ENCODE measurements at regions not wholly inside any gene's neighbourhood (a gene's known extent, or its start where the extent isn't known, plus 50 kb on each side); places are given as distances from the start of the nearest gene placed in this dataset.
A peak's percentile ranks its signal among the peaks of the same experiment; 100 is the strongest.

DNA sequence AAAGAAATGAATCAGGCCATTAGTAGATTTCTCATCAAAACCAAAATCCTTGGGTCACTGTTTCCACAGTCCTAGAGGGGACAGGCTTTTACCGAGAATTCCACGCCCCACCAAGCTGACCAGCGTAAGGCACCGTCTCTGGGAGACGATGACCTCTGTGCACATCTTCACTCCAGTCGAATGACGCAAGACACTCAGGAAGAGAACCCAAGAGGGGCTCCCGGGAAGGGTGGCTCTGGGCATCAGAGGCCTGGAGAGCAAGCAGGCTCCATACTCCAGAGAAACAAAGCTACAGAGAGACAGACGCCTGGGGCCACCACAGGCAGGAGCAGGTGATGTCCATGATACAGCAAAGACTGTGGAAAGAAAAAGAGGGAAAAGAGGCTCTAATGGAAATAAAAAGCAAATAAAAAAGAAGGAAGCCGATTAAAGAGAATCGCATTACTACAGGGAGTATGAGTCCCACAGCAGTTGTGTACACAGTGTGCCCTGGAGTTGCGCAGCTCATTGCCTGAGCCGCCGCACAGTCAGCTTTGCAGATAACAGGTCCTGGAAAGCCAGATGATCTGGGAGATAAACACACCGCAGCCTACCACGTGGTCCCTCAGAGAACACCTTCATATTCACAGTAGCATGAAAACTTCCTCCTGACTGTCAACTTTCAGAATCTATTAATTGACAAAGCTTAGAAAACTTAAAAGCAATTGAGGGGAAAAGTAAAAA lies 572.7 kb upstream of the SALL3 start:
- Histone ChIP-seq H3K4me3 (peak overlapping the region in 1 of 3 donors; percentile 39), H3K9me3 (no peaks in the 10 kb centered on the region), H3K27me3 (peaks cover 0 to 8% of the 10 kb centered on the region in 2 donors), H3K4me1 (no peaks in the 10 kb centered on the region), H3K36me3 (no peaks in the 10 kb centered on the region), H3K27ac (no peak overlapping the region)
- TF ChIP-seq, protein P1, sequence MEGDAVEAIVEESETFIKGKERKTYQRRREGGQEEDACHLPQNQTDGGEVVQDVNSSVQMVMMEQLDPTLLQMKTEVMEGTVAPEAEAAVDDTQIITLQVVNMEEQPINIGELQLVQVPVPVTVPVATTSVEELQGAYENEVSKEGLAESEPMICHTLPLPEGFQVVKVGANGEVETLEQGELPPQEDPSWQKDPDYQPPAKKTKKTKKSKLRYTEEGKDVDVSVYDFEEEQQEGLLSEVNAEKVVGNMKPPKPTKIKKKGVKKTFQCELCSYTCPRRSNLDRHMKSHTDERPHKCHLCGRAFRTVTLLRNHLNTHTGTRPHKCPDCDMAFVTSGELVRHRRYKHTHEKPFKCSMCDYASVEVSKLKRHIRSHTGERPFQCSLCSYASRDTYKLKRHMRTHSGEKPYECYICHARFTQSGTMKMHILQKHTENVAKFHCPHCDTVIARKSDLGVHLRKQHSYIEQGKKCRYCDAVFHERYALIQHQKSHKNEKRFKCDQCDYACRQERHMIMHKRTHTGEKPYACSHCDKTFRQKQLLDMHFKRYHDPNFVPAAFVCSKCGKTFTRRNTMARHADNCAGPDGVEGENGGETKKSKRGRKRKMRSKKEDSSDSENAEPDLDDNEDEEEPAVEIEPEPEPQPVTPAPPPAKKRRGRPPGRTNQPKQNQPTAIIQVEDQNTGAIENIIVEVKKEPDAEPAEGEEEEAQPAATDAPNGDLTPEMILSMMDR (IDR thresholded peaks at IDR 0.05), result no peak
- TF ChIP-seq POLR2A (IDR thresholded peaks at IDR 0.05), result no peak
- no peak for TF ChIP-seq POLR2AphosphoS5 (IDR thresholded peaks at IDR 0.05)
- intact Hi-C loops (cut with DNase I; ENCODE audit: low total_unique reads), result no loop called here
- no peak for DNase-seq (ENCODE audit: low spot score in 2 of 2)

DNA sequence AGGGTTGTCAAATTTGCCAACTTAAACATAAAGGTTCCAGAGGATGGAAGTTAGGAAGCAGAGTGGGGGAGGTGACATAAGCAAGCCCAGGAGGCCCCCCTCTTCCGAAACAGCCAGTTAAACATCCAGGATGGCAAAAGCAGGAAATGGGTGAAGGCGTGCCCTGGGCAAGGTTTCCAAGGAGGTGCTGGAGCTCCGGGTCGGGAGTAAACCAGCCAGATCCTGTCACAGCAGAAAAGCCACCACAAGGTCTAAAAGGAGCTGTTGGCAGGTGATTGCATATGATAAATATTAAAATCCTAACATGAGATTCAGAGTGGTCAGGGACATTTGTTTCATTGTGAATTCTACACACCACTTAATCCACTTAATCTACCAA lies 572.2 kb upstream of the SALL3 start:
- H3K4me3 ChIP-seq, result peak overlapping the region in 1 of 3 donors; percentile 39
- DNase-seq (ENCODE audit: low spot score in 2 of 2), result no peak

DNA sequence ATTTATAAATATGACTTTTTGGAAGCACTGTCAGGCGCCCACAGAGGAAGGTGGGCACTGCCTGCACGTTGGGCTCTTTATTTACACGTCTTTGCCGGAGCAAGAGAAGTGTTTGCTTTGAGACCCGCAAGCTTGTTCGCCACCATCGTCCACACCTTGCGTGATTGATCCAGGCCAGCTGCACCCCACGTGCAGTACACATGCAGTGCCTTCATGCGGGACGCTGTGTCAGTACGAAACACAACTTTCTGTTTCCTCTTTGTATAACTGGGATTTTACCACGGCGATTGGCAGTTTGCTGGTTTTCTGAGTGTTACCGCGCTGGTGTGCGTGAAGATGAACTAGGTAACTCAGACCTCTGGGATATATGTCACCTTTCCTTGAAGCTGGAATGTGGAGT lies 571.0 kb upstream of the SALL3 start:
- intact Hi-C loops (cut with DNase I; ENCODE audit: low total_unique reads), result no loop called here
- Histone ChIP-seq H3K9me3 (no peaks in the 10 kb centered on the region), H3K4me1 (no peaks in the 10 kb centered on the region), H3K27ac (no peak overlapping the region), H3K36me3 (no peaks in the 10 kb centered on the region), H3K27me3 (peaks cover 0 to 8% of the 10 kb centered on the region in 2 donors), H3K4me3 (no peak overlapping the region)
- TF ChIP-seq, protein P1 (IDR thresholded peaks at IDR 0.05), result no peak
- TF ChIP-seq POLR2A (IDR thresholded peaks at IDR 0.05) (no peak), POLR2AphosphoS5 (IDR thresholded peaks at IDR 0.05) (no peak)
- no peak for DNase-seq (ENCODE audit: low spot score in 2 of 2)

More for the DNA sequence above, 572.2 kb upstream of the SALL3 start:
- Histone ChIP-seq H3K9me3 (no peaks in the 10 kb centered on the region), H3K27me3 (peaks cover 0 to 8% of the 10 kb centered on the region in 2 donors), H3K27ac (no peak overlapping the region), H3K4me1 (no peaks in the 10 kb centered on the region), H3K36me3 (no peaks in the 10 kb centered on the region)
- no peak for TF ChIP-seq POLR2A (IDR thresholded peaks at IDR 0.05)
- TF ChIP-seq POLR2AphosphoS5 (IDR thresholded peaks at IDR 0.05), result no peak
- TF ChIP-seq, protein P1 (IDR thresholded peaks at IDR 0.05), result no peak
- intact Hi-C loops (cut with DNase I; ENCODE audit: low total_unique reads), result no loop called here

DNA sequence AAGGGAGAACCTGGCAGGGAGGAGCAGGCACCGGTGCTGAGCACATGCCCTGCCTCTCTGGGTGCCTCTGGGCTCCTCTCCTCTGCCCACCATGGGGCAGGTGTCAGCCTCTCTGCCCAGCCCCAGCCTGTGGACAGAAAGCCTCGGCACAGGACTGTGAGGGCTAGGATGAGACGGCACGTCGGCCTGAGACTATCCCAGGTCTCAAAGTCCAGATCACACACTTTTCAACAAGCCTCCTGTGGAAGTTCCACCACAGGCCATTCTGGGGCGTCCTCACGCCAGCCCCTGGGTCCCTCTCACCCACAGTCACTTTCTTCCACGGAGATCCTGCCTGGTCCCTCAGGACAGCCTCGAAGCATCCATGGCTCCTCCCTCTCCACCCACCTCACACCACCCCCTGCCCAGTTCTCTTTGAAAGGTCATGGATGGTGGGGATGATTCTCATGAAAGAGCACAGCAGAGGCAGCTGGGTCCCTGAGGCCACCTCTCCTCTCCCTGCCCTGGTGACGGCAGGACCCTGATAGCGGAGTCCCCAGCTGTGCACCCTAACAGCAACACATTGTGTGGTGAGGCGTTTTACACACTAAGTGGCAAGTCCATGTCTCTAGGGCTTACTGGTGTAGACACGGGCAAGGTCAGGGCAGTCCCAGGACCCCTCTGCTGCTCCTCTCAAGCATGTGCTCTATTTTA lies 569.4 kb upstream of the SALL3 start:
- intact Hi-C loops (cut with DNase I; ENCODE audit: low total_unique reads), result no loop called here
- no peaks in the 10 kb centered on the region for H3K4me1 ChIP-seq
- H3K27ac ChIP-seq, result no peak overlapping the region
- no peak for DNase-seq (ENCODE audit: low spot score in 2 of 2)
- no peak overlapping the region for H3K4me3 ChIP-seq
- H3K27me3 ChIP-seq, result peaks cover 0 to 8% of the 10 kb centered on the region in 2 donors
- no peaks in the 10 kb centered on the region for H3K9me3 ChIP-seq
- TF ChIP-seq, protein P1 (IDR thresholded peaks at IDR 0.05), result no peak
- TF ChIP-seq POLR2A (IDR thresholded peaks at IDR 0.05), result no peak
- no peak for TF ChIP-seq POLR2AphosphoS5 (IDR thresholded peaks at IDR 0.05)
- no peaks in the 10 kb centered on the region for H3K36me3 ChIP-seq

DNA sequence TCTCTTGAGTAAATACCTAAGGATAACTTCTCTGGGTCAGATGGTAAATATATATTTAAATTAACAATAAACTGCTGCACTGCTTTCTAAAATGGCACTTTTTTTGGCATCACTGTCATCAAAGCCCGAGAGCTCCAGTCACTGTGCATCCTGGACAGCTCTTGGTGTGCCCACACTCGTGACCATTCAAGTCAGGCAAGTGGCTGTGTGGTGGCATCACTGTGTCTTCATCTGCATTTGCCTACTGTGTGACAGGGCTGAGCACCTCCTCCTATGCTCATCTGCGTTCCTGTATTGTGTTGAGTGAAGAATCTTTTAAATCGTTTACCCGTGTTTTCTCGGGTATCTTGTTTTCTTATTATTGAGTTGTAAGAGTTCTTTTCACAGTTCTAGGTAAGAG lies 568.1 kb upstream of the SALL3 start:
- H3K4me3 ChIP-seq, result no peak overlapping the region
- no peaks in the 10 kb centered on the region for H3K9me3 ChIP-seq
- no peak for DNase-seq (ENCODE audit: low spot score in 2 of 2)
- intact Hi-C loops (cut with DNase I; ENCODE audit: low total_unique reads), result no loop called here
- no peaks in the 10 kb centered on the region for H3K36me3 ChIP-seq
- H3K4me1 ChIP-seq, result no peaks in the 10 kb centered on the region
- TF ChIP-seq POLR2AphosphoS5 (IDR thresholded peaks at IDR 0.05) (no peak), POLR2A (IDR thresholded peaks at IDR 0.05) (no peak)
- TF ChIP-seq, protein P1 (IDR thresholded peaks at IDR 0.05), result no peak
- no peaks in the 10 kb centered on the region for H3K27me3 ChIP-seq
- no peak overlapping the region for H3K27ac ChIP-seq
